Fibroblast of pulmonary artery (primary cell): ENCODE measurements at regions not wholly inside any gene's neighbourhood (a gene's known extent, or its start where the extent isn't known, plus 50 kb on each side); places are given as distances from the start of the nearest gene placed in this dataset.

Experiments used
- DNase-seq: peaks from one replicate; pipeline ENCODE4 v3.0.0-alpha.2; 2010; ENCODE audit warnings: low read depth
- H3K4me3 ChIP-seq: replicated peaks from 2 replicates; pipeline ENCODE4 v1.5.1; 2011; ENCODE audit warnings: low read depth, mild to moderate bottlenecking, control low read depth, low read length, moderate library complexity
- TF ChIP-seq, protein P1 (sequence below): IDR thresholded peaks from 2 replicates; pipeline ENCODE4 v1.5.1; 2011; ENCODE audit warnings: mild to moderate bottlenecking, control low read depth, low read length, inconsistent platforms; ENCODE audit errors: missing control alignments

DNA sequence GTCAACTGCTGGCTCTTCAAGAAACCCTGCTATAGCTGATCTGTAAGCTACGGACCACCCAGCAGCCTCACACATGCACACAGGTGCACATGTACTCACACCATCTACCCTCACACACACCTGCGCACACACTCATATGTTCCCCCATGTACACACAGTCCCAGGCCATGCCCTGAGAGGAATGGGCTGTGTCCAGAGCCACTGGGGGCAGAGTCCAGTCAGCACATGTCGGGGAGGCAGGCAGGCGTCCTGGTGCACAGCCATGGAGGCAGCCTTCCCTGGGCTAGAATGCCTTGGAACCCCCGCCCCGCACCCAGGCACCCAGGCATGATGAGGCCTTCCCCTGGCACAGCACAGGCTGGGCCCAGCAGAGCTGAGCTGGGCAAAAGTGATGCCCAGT is 58.3 kb upstream of the DLK1 start:
- TF ChIP-seq, protein P1, sequence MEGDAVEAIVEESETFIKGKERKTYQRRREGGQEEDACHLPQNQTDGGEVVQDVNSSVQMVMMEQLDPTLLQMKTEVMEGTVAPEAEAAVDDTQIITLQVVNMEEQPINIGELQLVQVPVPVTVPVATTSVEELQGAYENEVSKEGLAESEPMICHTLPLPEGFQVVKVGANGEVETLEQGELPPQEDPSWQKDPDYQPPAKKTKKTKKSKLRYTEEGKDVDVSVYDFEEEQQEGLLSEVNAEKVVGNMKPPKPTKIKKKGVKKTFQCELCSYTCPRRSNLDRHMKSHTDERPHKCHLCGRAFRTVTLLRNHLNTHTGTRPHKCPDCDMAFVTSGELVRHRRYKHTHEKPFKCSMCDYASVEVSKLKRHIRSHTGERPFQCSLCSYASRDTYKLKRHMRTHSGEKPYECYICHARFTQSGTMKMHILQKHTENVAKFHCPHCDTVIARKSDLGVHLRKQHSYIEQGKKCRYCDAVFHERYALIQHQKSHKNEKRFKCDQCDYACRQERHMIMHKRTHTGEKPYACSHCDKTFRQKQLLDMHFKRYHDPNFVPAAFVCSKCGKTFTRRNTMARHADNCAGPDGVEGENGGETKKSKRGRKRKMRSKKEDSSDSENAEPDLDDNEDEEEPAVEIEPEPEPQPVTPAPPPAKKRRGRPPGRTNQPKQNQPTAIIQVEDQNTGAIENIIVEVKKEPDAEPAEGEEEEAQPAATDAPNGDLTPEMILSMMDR: no peak
- no peak overlapping the region for H3K4me3 ChIP-seq
- DNase-seq: no peak

DNA sequence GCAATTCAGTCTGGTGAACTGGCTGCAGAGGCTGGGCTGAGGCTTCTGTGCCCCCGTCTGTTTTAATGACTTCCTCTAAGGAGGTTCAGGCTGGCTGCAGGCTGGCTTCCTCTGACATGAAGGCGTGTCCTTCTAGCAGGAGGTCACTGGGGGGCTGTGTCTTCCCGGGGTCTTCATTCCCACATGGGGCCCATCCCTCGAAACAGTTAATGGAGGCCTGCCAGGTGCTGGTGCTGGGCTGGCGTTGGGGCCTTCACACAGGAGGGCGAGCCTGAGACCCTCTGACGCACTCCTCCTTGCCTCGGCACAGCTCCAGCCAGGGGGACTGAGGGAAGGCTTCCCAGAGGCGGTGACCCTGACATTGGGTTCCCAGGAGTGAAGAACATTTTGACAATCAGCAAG is 57.7 kb upstream of the DLK1 start:
- H3K4me3 ChIP-seq: no peak overlapping the region
- TF ChIP-seq, protein P1: no peak
- no peak for DNase-seq

DNA sequence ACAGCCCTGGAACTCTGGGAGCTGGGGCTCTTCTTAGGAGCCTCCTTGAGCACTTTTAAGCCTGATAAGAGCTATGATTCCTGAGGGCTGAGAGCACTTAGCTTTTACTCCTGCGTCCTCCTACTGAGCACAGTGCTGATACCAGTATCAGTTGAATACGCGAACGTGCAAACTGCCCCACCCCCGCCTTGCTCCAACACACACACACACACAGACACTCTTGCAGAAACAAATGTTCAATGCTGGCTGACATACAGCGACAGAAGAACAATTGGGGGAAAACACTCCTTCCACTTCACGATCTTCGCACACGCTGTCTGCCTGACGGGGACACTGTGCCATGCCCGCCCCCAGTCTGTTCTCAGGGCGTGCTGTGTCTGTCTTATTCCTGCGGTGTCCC is 57.2 kb upstream of the DLK1 start:
- no peak overlapping the region for H3K4me3 ChIP-seq
- no peak for DNase-seq
- TF ChIP-seq, protein P1: no peak

DNA sequence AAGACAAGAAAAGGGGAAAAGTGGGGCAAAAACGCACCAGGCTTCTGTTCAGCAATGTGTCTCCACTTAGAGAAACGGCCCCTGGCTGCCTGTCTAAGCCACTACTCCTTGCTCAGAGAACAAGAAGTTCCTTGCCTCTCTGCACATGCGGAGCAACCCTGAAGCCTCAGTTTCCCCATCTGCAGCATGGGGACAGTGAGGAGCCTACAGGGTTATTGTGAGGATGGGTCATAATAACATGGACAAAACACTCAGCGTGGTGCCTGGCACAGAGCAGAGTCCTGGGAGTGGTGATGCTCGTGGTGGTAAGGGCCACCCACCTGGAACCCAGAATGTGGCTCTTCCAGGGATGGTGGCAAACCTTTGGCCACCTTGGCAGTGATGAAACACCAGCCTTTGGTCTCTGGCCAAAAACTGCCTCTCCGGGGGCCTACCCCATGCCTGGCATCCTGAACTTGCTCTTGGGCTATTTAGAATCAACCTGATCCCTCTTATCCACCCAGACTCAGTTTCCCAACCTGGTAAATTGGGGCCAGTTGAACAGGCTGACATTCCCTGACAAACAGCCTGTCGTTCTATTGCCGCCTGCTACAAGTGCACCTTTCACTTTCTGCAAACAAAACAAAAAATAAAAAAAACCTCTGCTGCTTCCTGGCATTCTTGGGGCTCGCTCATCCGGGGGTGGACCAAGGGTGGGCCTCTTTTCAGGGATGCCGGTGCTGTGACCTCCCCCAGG is 56.5 kb upstream of the DLK1 start:
- DNase-seq: no peak
- no peak overlapping the region for H3K4me3 ChIP-seq
- TF ChIP-seq, protein P1: peak; percentile 2

DNA sequence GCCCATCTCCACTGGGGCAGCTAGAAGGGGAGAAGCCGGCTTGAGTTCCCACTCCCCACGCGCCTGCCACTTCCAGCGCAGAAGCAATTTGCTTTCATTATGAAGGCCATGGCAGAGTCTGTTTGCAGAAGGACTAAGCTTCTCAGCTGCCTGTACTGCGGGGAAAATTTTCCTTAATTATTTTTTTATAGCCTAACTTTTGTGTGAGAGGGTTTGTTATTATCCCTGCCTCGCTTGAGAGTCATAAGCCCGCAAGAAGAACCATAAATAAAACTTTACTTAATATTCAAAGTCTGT is 56.0 kb upstream of the DLK1 start:
- TF ChIP-seq, protein P1: no peak
- no peak for DNase-seq
- no peak overlapping the region for H3K4me3 ChIP-seq

DNA sequence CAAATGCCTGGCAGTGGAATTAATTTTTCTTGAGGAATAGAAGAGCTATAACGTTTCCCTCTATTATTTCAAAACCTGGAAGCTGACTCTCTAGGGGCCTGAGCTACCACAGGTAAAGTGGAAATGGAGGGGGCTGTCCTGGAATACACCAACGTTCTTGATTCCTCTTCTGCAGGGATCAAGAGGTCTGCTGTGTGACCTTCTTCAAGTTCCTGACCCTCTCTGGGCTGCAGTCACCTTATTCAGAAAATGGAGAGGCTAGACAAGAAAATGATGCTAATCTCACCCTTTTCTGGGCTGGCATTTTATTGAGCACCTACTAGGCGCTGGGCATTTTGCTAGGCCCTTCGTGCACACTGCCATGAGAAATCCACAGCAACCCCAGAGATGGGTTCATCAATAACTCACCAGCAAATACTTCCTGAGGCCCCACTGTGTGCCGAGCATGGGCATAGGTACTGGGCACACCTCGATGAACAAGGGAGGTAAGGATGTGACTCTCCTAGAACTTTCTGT is 55.2 kb upstream of the DLK1 start:
- TF ChIP-seq, protein P1: no peak
- no peak overlapping the region for H3K4me3 ChIP-seq
- no peak for DNase-seq

DNA sequence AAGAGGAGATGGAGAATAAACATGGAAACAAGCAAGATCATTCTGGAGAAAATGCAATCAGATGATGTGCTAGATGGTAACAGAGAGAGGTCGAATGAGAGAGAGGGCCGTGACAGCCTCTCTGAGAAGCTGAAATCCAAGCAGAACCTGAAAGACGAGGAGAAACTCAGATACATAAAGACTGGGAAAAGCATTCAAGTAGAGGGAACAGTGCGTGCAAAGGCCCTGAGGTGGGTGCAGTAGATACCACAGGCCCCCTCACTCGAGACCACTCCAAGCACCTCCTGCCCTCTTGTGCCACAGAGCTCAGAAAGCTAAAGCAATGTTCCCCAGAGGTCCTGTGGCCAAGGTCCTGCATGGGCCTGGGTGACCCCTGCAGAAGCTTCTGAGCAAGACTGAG is 54.8 kb upstream of the DLK1 start:
- TF ChIP-seq, protein P1: no peak
- no peak for DNase-seq
- H3K4me3 ChIP-seq: no peak overlapping the region
